CD14-positive monocyte (primary cell): ENCODE measurements at regions not wholly inside any gene's neighbourhood (a gene's known extent, or its start where the extent isn't known, plus 50 kb on each side); places are given as distances from the start of the nearest gene placed in this dataset.

Experiments used
- DNase-seq, 3 donors: peaks; one replicate each; pipeline ENCODE4 v3.0.0-alpha.2; 2011 to 2022
- H2AFZ ChIP-seq: 2 replicates; pipeline ENCODE4 v1.6.0; 2012; ENCODE audit warnings: mild to moderate bottlenecking, low read depth, low read length, inconsistent platforms; ENCODE audit not compliant: insufficient read depth, poor library complexity, severe bottlenecking
- H3K27ac ChIP-seq, 2 donors: 1 replicate in 1 of 2; 2 replicates in 1 of 2; pipeline ENCODE4 v1.5.1; 2012 to 2013; ENCODE audit warnings: low read length in 2 of 2, control low read depth in 1 of 2, inconsistent platforms in 1 of 2, low read depth in 1 of 2, mild to moderate bottlenecking in 1 of 2
- H3K27me3 ChIP-seq, 2 donors: one replicate each; pipeline versions ENCODE4 v1.6.0 to v1.6.1; 2011 to 2013; ENCODE audit warnings: low read length in 2 of 2; ENCODE audit not compliant: control insufficient read depth in 2 of 2, insufficient read depth in 2 of 2
- H3K36me3 ChIP-seq, 2 donors: replicated peaks in 1 of 2; 1 replicate in 1 of 2; 2 replicates in 1 of 2; pipeline versions ENCODE4 v1.5.1 to v1.6.1; 2012 to 2013; ENCODE audit warnings: low read length in 2 of 2, control low read depth in 1 of 2, inconsistent platforms in 1 of 2, mild to moderate bottlenecking in 1 of 2; ENCODE audit not compliant: insufficient read depth in 2 of 2, control insufficient read depth in 1 of 2
- H3K4me1 ChIP-seq, 2 donors: 1 replicate in 1 of 2; 2 replicates in 1 of 2; pipeline versions ENCODE4 v1.5.1 to v1.6.1; 2012 to 2013; ENCODE audit warnings: low read length in 2 of 2, control low read depth in 1 of 2, inconsistent platforms in 1 of 2, mild to moderate bottlenecking in 1 of 2, moderate library complexity in 1 of 2; ENCODE audit not compliant: insufficient read depth in 2 of 2, control insufficient read depth in 1 of 2
- H3K4me2 ChIP-seq: replicated peaks from 2 replicates; pipeline ENCODE3; 2012; ENCODE audit warnings: low read length, moderate library complexity, mild to moderate bottlenecking; ENCODE audit not compliant: poor library complexity, severe bottlenecking; ENCODE audit errors: extremely low read depth
- H3K4me3 ChIP-seq, 3 experiments: fragments of 200-600 bp in 1 of 3; sonication (generic) in 1 of 3; replicated peaks in 1 of 3; 1 replicate in 2 of 3; 2 replicates in 1 of 3; pipeline ENCODE4 v1.5.1; 2011 to 2013; ENCODE audit warnings: low read length in 3 of 3, mild to moderate bottlenecking in 3 of 3, control low read depth in 2 of 3, low read depth in 2 of 3, inconsistent platforms in 1 of 3, moderate library complexity in 1 of 3
- H3K79me2 ChIP-seq: 2 replicates; pipeline ENCODE4 v1.6.0; 2012; ENCODE audit warnings: mild to moderate bottlenecking, control low read depth, inconsistent platforms, low read length, moderate library complexity; ENCODE audit not compliant: insufficient read depth
- H3K9ac ChIP-seq: 2 replicates; pipeline ENCODE4 v1.6.0; 2017; ENCODE audit warnings: low read length, mild to moderate bottlenecking; ENCODE audit not compliant: insufficient read depth, poor library complexity, severe bottlenecking
- H3K9me3 ChIP-seq, 2 donors: replicated peaks in 1 of 2; 1 replicate in 1 of 2; 2 replicates in 1 of 2; pipeline versions ENCODE4 v1.5.1 to v1.6.1; 2012 to 2013; ENCODE audit warnings: low read length in 2 of 2, control low read depth in 1 of 2; ENCODE audit not compliant: control insufficient read depth in 1 of 2, insufficient read depth in 1 of 2
- H4K20me1 ChIP-seq: 2 replicates; pipeline ENCODE4 v1.6.0; 2012; ENCODE audit warnings: mild to moderate bottlenecking, low read length, control low read depth, moderate library complexity; ENCODE audit not compliant: insufficient read depth
- H3K27ac Mint-ChIP-seq, 7 donors: one replicate each; pipeline ENCODE4 v1.8.0; 2020; ENCODE audit warnings: mild to moderate bottlenecking in 7 of 7, mixed read lengths in 7 of 7, moderate library complexity in 6 of 7, inconsistent platforms in 2 of 7
- H3K27me3 Mint-ChIP-seq, 3 donors: one replicate each; pipeline ENCODE4 v1.8.0; 2021 to 2022; ENCODE audit warnings: low read depth in 3 of 3, mild to moderate bottlenecking in 3 of 3, mixed read lengths in 3 of 3, moderate library complexity in 3 of 3, inconsistent platforms in 1 of 3
- H3K36me3 Mint-ChIP-seq, 2 donors: one replicate each; pipeline ENCODE4 v1.8.0; 2020; ENCODE audit warnings: mixed read lengths in 2 of 2, inconsistent platforms in 1 of 2, mild to moderate bottlenecking in 1 of 2
- H3K4me1 Mint-ChIP-seq: one replicate; pipeline ENCODE4 v1.8.0; 2020; ENCODE audit warnings: mild to moderate bottlenecking, mixed read lengths
- H3K4me3 Mint-ChIP-seq, 2 donors: one replicate each; pipeline ENCODE4 v1.8.0; 2020; ENCODE audit warnings: mild to moderate bottlenecking in 2 of 2, mixed read lengths in 2 of 2, moderate library complexity in 1 of 2
- H3K9me3 Mint-ChIP-seq, 7 donors: one replicate each; pipeline ENCODE4 v1.8.0; 2020 to 2022; ENCODE audit warnings: mixed read lengths in 7 of 7, mild to moderate bottlenecking in 6 of 7, moderate library complexity in 6 of 7, inconsistent platforms in 2 of 7
- WGBS: methylation state at CpG from one replicate; pipeline ENCODE4 v1.1.5; 2013; ENCODE audit warnings: missing lambda C conversion rate; ENCODE audit not compliant: insufficient coverage; 5-methylcytosine and 5-hydroxymethylcytosine counted together
- intact Hi-C, 2 donors: fragments of 100-400 bp; cut with micrococcal nuclease; formaldehyde crosslinking; loops; one replicate each; pipeline versions ENCODE4 v1.15.0 to v1.15.1; 2023
- TF ChIP-seq, protein P1 (sequence below): fragments of 200-600 bp; IDR thresholded peaks from one replicate; pipeline ENCODE4 v1.8.0; 2022; ENCODE audit warnings: antibody characterized with exemption, mild to moderate bottlenecking

- Histone ChIP-seq H3K9ac (no peak overlapping the region), H3K4me2 (no peak overlapping the region), H3K36me3 (no peaks in the 10 kb centered on the region), H3K4me1 (no peaks in the 10 kb centered on the region), H3K27ac (no peak overlapping the region), H3K79me2 (no peaks in the 10 kb centered on the region), H4K20me1 (no peaks in the 10 kb centered on the region), H3K27me3 (no peaks in the 10 kb centered on the region), H2AFZ (no peak overlapping the region), H3K4me3 (no peak overlapping the region), H3K9me3 (peaks cover 0 to 3% of the 10 kb centered on the region in 2 donors)
- no peak overlapping the region for H3K4me3 Mint-ChIP-seq
- H3K27ac Mint-ChIP-seq: no peak overlapping the region
- no peaks in the 10 kb centered on the region for H3K27me3 Mint-ChIP-seq
- H3K36me3 Mint-ChIP-seq: no peaks in the 10 kb centered on the region
- no peaks in the 10 kb centered on the region for H3K4me1 Mint-ChIP-seq
- TF ChIP-seq, protein P1, sequence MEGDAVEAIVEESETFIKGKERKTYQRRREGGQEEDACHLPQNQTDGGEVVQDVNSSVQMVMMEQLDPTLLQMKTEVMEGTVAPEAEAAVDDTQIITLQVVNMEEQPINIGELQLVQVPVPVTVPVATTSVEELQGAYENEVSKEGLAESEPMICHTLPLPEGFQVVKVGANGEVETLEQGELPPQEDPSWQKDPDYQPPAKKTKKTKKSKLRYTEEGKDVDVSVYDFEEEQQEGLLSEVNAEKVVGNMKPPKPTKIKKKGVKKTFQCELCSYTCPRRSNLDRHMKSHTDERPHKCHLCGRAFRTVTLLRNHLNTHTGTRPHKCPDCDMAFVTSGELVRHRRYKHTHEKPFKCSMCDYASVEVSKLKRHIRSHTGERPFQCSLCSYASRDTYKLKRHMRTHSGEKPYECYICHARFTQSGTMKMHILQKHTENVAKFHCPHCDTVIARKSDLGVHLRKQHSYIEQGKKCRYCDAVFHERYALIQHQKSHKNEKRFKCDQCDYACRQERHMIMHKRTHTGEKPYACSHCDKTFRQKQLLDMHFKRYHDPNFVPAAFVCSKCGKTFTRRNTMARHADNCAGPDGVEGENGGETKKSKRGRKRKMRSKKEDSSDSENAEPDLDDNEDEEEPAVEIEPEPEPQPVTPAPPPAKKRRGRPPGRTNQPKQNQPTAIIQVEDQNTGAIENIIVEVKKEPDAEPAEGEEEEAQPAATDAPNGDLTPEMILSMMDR: no peak
- DNase-seq: no peak
- H3K9me3 Mint-ChIP-seq: peaks cover 0 to 3% (median 0%) of the 10 kb centered on the region in 7 donors
- intact Hi-C loops: no loop called here
- WGBS: 86% methylated on average over 4 of the region's 5 CpGs
Measured at GRCh38 chr12:102618197-102618877, 138.0 kb upstream of the IGF1 start.

DNA sequence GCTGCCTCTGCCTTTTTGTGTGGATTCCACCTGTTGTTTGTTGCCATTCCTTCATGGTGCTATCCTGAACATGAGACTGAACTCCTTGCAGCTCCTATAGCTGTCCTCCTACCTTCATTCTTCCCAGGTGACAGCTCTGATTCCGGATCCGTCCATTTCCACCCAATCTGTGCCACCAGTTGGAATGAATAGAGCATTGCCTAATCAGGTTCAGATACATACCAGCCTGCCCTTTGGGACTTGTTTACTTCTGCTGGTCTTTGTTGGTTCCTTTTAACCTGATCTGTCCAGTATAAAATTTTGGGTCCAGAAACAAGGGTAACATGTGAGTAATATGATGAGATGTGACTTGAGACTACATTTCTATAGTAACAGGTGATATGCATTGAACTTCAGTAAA lies 136.3 kb upstream of the IGF1 start:
- no peaks in the 10 kb centered on the region for H4K20me1 ChIP-seq
- no peak overlapping the region for H3K4me3 ChIP-seq
- no peaks in the 10 kb centered on the region for H3K79me2 ChIP-seq
- peaks cover 0 to 3% of the 10 kb centered on the region in 2 donors for H3K9me3 ChIP-seq
- no peak overlapping the region for H3K4me3 Mint-ChIP-seq
- 38% methylated on average over 2 of the region's 2 CpGs for WGBS
- no peak overlapping the region for H3K4me2 ChIP-seq
- no peak overlapping the region for H3K9ac ChIP-seq
- H3K27me3 Mint-ChIP-seq: peaks cover 0 to 1% (median 0%) of the 10 kb centered on the region in 3 donors
- no peaks in the 10 kb centered on the region for H3K4me1 Mint-ChIP-seq
- no peak for DNase-seq
- TF ChIP-seq, protein P1: no peak
- H3K36me3 ChIP-seq: no peaks in the 10 kb centered on the region
- intact Hi-C loops: no loop called here
- no peak overlapping the region for H3K27ac Mint-ChIP-seq
- no peaks in the 10 kb centered on the region for H3K4me1 ChIP-seq
- no peaks in the 10 kb centered on the region for H3K36me3 Mint-ChIP-seq
- H2AFZ ChIP-seq: no peak overlapping the region
- no peak overlapping the region for H3K27ac ChIP-seq
- no peaks in the 10 kb centered on the region for H3K27me3 ChIP-seq
- H3K9me3 Mint-ChIP-seq: peaks cover 0 to 1% (median 0%) of the 10 kb centered on the region in 7 donors
